H1 (cell line): ENCODE measurements at regions not wholly inside any gene's neighbourhood (a gene's known extent, or its start where the extent isn't known, plus 50 kb on each side); places are given as distances from the start of the nearest gene placed in this dataset.

Experiments used
- BACH1 ChIP-seq: IDR thresholded peaks from 2 replicates; pipeline ENCODE4 v1.6.1; 2012; ENCODE audit warnings: low read length, improper control_type of control experiment
- BCL11A ChIP-seq, 2 experiments: IDR thresholded peaks; one replicate each; pipeline ENCODE4 v1.6.1; 2011; ENCODE audit warnings: low read depth in 2 of 2, low read length in 2 of 2, mild to moderate bottlenecking in 2 of 2
- CBX8 ChIP-seq: fragments of 300-800, 300-1000 bp; sonication (generic); IDR thresholded peaks from 2 replicates; pipeline ENCODE4 v1.7.1; 2016; ENCODE audit warnings: low read depth, low read length, borderline replicate concordance
- GTF2F1 ChIP-seq: IDR thresholded peaks from 2 replicates; pipeline ENCODE4 v1.6.1; 2012; ENCODE audit warnings: low read depth, low read length, improper control_type of control experiment, borderline replicate concordance
- KDM1A ChIP-seq: fragments of 200-600, 300-600 bp; sonication (generic); IDR thresholded peaks from 2 replicates; pipeline ENCODE4 v1.7.1; 2016; ENCODE audit warnings: mild to moderate bottlenecking, low read length, borderline replicate concordance
- KDM4A ChIP-seq: IDR thresholded peaks from one replicate; pipeline ENCODE4 v1.7.1; 2012; ENCODE audit warnings: low read depth, mild to moderate bottlenecking, moderate library complexity, low read length, inconsistent platforms; ENCODE audit not compliant: severe bottlenecking
- POLR2A ChIP-seq, 2 experiments: IDR thresholded peaks; 1 replicate in 1 of 2; 2 replicates in 1 of 2; pipeline ENCODE4 v1.6.1; 2011; ENCODE audit warnings: low read depth in 2 of 2, low read length in 2 of 2, mild to moderate bottlenecking in 2 of 2; ENCODE audit errors: control extremely low read depth in 1 of 2
- POLR2AphosphoS5 ChIP-seq: IDR thresholded peaks from 2 replicates; pipeline ENCODE4 v1.6.1; 2011; ENCODE audit warnings: low read depth, low read length
- SAP30 ChIP-seq: fragments of 300-600 bp; sonication (generic); IDR thresholded peaks from 2 replicates; pipeline ENCODE4 v1.7.1; 2012; ENCODE audit warnings: low read length, moderate library complexity, mild to moderate bottlenecking, inconsistent platforms; ENCODE audit not compliant: insufficient read depth, insufficient replicate concordance
- SRF ChIP-seq: IDR thresholded peaks from 2 replicates; pipeline ENCODE4 v1.6.1; 2011; ENCODE audit warnings: mild to moderate bottlenecking, low read depth, low read length, moderate library complexity
- TCF12 ChIP-seq: IDR thresholded peaks from 2 replicates; pipeline ENCODE4 v1.6.1; 2011; ENCODE audit warnings: low read depth, mild to moderate bottlenecking, low read length
- TF ChIP-seq, protein P1 (sequence below): fragments of 300-600 bp; sonication (generic); IDR thresholded peaks from 2 replicates; pipeline ENCODE4 v1.7.1; 2012; ENCODE audit warnings: low read length, moderate library complexity, mild to moderate bottlenecking, inconsistent platforms; ENCODE audit not compliant: insufficient replicate concordance

DNA sequence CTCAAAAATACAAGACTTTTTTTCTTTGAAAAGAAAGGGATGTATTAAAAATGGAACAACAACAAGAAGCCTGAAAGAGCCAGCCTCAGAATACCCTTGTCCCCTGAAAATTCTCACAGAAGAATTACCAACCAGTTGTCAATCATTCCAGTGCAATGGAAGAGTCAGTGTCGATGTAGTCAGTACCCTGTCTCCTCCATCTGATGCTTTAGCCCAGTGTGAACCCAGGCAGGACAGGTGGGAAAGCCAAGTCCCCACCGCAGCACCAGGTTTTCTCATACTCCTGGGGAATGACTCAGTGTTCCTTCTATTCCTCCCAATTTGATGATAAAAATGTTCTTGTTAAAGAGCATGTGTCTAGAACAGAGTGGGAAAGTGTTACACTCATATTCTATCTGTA, 332.0 kb upstream of the CHAC2 start (continued):
- TF ChIP-seq, protein P1, sequence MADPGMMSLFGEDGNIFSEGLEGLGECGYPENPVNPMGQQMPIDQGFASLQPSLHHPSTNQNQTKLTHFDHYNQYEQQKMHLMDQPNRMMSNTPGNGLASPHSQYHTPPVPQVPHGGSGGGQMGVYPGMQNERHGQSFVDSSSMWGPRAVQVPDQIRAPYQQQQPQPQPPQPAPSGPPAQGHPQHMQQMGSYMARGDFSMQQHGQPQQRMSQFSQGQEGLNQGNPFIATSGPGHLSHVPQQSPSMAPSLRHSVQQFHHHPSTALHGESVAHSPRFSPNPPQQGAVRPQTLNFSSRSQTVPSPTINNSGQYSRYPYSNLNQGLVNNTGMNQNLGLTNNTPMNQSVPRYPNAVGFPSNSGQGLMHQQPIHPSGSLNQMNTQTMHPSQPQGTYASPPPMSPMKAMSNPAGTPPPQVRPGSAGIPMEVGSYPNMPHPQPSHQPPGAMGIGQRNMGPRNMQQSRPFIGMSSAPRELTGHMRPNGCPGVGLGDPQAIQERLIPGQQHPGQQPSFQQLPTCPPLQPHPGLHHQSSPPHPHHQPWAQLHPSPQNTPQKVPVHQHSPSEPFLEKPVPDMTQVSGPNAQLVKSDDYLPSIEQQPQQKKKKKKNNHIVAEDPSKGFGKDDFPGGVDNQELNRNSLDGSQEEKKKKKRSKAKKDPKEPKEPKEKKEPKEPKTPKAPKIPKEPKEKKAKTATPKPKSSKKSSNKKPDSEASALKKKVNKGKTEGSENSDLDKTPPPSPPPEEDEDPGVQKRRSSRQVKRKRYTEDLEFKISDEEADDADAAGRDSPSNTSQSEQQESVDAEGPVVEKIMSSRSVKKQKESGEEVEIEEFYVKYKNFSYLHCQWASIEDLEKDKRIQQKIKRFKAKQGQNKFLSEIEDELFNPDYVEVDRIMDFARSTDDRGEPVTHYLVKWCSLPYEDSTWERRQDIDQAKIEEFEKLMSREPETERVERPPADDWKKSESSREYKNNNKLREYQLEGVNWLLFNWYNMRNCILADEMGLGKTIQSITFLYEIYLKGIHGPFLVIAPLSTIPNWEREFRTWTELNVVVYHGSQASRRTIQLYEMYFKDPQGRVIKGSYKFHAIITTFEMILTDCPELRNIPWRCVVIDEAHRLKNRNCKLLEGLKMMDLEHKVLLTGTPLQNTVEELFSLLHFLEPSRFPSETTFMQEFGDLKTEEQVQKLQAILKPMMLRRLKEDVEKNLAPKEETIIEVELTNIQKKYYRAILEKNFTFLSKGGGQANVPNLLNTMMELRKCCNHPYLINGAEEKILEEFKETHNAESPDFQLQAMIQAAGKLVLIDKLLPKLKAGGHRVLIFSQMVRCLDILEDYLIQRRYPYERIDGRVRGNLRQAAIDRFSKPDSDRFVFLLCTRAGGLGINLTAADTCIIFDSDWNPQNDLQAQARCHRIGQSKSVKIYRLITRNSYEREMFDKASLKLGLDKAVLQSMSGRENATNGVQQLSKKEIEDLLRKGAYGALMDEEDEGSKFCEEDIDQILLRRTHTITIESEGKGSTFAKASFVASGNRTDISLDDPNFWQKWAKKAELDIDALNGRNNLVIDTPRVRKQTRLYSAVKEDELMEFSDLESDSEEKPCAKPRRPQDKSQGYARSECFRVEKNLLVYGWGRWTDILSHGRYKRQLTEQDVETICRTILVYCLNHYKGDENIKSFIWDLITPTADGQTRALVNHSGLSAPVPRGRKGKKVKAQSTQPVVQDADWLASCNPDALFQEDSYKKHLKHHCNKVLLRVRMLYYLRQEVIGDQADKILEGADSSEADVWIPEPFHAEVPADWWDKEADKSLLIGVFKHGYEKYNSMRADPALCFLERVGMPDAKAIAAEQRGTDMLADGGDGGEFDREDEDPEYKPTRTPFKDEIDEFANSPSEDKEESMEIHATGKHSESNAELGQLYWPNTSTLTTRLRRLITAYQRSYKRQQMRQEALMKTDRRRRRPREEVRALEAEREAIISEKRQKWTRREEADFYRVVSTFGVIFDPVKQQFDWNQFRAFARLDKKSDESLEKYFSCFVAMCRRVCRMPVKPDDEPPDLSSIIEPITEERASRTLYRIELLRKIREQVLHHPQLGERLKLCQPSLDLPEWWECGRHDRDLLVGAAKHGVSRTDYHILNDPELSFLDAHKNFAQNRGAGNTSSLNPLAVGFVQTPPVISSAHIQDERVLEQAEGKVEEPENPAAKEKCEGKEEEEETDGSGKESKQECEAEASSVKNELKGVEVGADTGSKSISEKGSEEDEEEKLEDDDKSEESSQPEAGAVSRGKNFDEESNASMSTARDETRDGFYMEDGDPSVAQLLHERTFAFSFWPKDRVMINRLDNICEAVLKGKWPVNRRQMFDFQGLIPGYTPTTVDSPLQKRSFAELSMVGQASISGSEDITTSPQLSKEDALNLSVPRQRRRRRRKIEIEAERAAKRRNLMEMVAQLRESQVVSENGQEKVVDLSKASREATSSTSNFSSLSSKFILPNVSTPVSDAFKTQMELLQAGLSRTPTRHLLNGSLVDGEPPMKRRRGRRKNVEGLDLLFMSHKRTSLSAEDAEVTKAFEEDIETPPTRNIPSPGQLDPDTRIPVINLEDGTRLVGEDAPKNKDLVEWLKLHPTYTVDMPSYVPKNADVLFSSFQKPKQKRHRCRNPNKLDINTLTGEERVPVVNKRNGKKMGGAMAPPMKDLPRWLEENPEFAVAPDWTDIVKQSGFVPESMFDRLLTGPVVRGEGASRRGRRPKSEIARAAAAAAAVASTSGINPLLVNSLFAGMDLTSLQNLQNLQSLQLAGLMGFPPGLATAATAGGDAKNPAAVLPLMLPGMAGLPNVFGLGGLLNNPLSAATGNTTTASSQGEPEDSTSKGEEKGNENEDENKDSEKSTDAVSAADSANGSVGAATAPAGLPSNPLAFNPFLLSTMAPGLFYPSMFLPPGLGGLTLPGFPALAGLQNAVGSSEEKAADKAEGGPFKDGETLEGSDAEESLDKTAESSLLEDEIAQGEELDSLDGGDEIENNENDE: no peak
- TF ChIP-seq GTF2F1: no peak
- no peak for TF ChIP-seq POLR2A (IDR thresholded peaks at IDR 0.05; ENCODE audit: control extremely low read depth in 1 of 2, low read depth in 2 of 2, low read length in 2 of 2)
- TF ChIP-seq KDM1A: no peak
- TF ChIP-seq SRF: no peak
- no peak for TF ChIP-seq POLR2AphosphoS5
- TF ChIP-seq CBX8: no peak
- TF ChIP-seq KDM4A: no peak
- no peak for TF ChIP-seq TCF12
- TF ChIP-seq BACH1: no peak
- no peak for TF ChIP-seq SAP30
- TF ChIP-seq BCL11A (IDR thresholded peaks at IDR 0.05; ENCODE audit: low read depth in 2 of 2, low read length in 2 of 2): no peak
- TF ChIP-seq, all 59 proteins: peak for 0
